ENCODE measurements at regions not wholly inside any gene's neighbourhood (a gene's known extent, or its start where the extent isn't known, plus 50 kb on each side); places are given as distances from the start of the nearest gene placed in this dataset.

GRCh38 chr5:54769746-54770145, 215.6 kb downstream of the ESM1 start:
- DNase-seq (ENCODE audit: low spot score) = no peak

GRCh38 chr5:54769072-54769471, 216.3 kb downstream of the ESM1 start:
- DNase-seq (ENCODE audit: low spot score) = no peak

GRCh38 chr5:54766748-54767147, 218.6 kb downstream of the ESM1 start:
- DNase-seq (ENCODE audit: low spot score) = no peak

- DNase-seq (ENCODE audit: low spot score) = no peak
Measured at GRCh38 chr5:54765165-54766028, 220.0 kb downstream of the ESM1 start.

- DNase-seq (ENCODE audit: low spot score) = no peak
Measured at GRCh38 chr5:54764102-54765090, 221.0 kb downstream of the ESM1 start.

GRCh38 chr5:54761213-54761701, 224.1 kb downstream of the ESM1 start:
- DNase-seq (ENCODE audit: low spot score) = no peak

GRCh38 chr5:54760182-54760935, 225.0 kb downstream of the ESM1 start:
- DNase-seq (ENCODE audit: low spot score) = no peak

- no peak for DNase-seq (ENCODE audit: low spot score)
Measured at GRCh38 chr5:54758038-54758437, 227.4 kb downstream of the ESM1 start.

- no peak for DNase-seq (ENCODE audit: low spot score)
Measured at GRCh38 chr5:54757541-54757940, 227.9 kb downstream of the ESM1 start.

GRCh38 chr5:54756796-54757402, 228.5 kb downstream of the ESM1 start:
- no peak for DNase-seq (ENCODE audit: low spot score)

GRCh38 chr5:54756301-54756700, 229.1 kb downstream of the ESM1 start:
- DNase-seq (ENCODE audit: low spot score) = no peak

GRCh38 chr5:54754878-54755277, 230.5 kb downstream of the ESM1 start:
- DNase-seq (ENCODE audit: low spot score) = no peak

- DNase-seq (ENCODE audit: low spot score) = no peak
Measured at GRCh38 chr5:54754420-54754819, 231.0 kb downstream of the ESM1 start.

- DNase-seq (ENCODE audit: low spot score) = no peak
Measured at GRCh38 chr5:54753753-54754152, 231.6 kb downstream of the ESM1 start.

GRCh38 chr5:54753034-54753433, 232.4 kb downstream of the ESM1 start:
- DNase-seq (ENCODE audit: low spot score) = no peak

GRCh38 chr5:54748527-54748926, 231.0 kb downstream of the SNX18 start:
- DNase-seq (ENCODE audit: low spot score) = no peak

GRCh38 chr5:54746777-54747398, 229.3 kb downstream of the SNX18 start:
- DNase-seq (ENCODE audit: low spot score) = no peak

GRCh38 chr5:54746346-54746745, 228.8 kb downstream of the SNX18 start:
- no peak for DNase-seq (ENCODE audit: low spot score)

- no peak for DNase-seq (ENCODE audit: low spot score)
Measured at GRCh38 chr5:54745599-54745998, 228.0 kb downstream of the SNX18 start.

GRCh38 chr5:54743997-54744788, 226.6 kb downstream of the SNX18 start:
- no peak for DNase-seq (ENCODE audit: low spot score)
